ACC112 (cell line): ENCODE measurements at regions not wholly inside any gene's neighbourhood (a gene's known extent, or its start where the extent isn't known, plus 50 kb on each side); places are given as distances from the start of the nearest gene placed in this dataset.

Experiments used
- H2AFZ ChIP-seq: fragments of 200-600 bp; sonication (generic); one replicate; pipeline ENCODE4 v1.6.0; 2017; ENCODE audit warnings: antibody characterized with exemption, low read length; ENCODE audit not compliant: unreplicated experiment
- H3K27ac ChIP-seq: fragments of 200-600 bp; sonication (generic); 2 replicates; pipeline ENCODE4 v1.5.1; 2014; ENCODE audit warnings: low read depth, mild to moderate bottlenecking, antibody characterized with exemption, low read length, moderate library complexity
- H3K27me3 ChIP-seq: fragments of 200-600 bp; sonication (generic); 2 replicates; pipeline ENCODE4 v1.6.1; 2014; ENCODE audit warnings: mild to moderate bottlenecking, antibody characterized with exemption, low read length, moderate library complexity, mixed read lengths; ENCODE audit not compliant: insufficient read depth
- H3K36me3 ChIP-seq: fragments of 200-600 bp; sonication (generic); 2 replicates; pipeline ENCODE4 v1.6.1; 2016; ENCODE audit warnings: mild to moderate bottlenecking, antibody characterized with exemption, low read length, moderate library complexity, mixed read lengths; ENCODE audit not compliant: insufficient read depth
- H3K4me1 ChIP-seq: fragments of 200-600 bp; sonication (generic); one replicate; pipeline ENCODE4 v1.6.1; 2016; ENCODE audit warnings: low read length, mixed read lengths; ENCODE audit not compliant: insufficient read depth, unreplicated experiment, control insufficient read depth
- H3K4me3 ChIP-seq: fragments of 200-600 bp; sonication (generic); 2 replicates; pipeline ENCODE4 v1.5.1; 2014; ENCODE audit warnings: mild to moderate bottlenecking, low read depth, low read length
- H3K79me2 ChIP-seq: fragments of 200-600 bp; sonication (generic); one replicate; pipeline ENCODE4 v1.6.0; 2016; ENCODE audit warnings: low read length; ENCODE audit not compliant: control insufficient read depth, unreplicated experiment, insufficient read depth

- Histone ChIP-seq H2AFZ (no peak overlapping the region), H3K27ac (peak overlapping the region; percentile 77; the same call in 1 of the 2 replicates), H3K4me3 (no peak overlapping the region), H3K79me2 (peaks cover 93% of the 10 kb centered on the region), H3K4me1 (peaks cover 90% of the 10 kb centered on the region), H3K27me3 (no peaks in the 10 kb centered on the region), H3K36me3 (no peaks in the 10 kb centered on the region)
Observed at GRCh38 chr17:77383613-77384608, 243.1 kb downstream of the SEC14L1 start.

DNA sequence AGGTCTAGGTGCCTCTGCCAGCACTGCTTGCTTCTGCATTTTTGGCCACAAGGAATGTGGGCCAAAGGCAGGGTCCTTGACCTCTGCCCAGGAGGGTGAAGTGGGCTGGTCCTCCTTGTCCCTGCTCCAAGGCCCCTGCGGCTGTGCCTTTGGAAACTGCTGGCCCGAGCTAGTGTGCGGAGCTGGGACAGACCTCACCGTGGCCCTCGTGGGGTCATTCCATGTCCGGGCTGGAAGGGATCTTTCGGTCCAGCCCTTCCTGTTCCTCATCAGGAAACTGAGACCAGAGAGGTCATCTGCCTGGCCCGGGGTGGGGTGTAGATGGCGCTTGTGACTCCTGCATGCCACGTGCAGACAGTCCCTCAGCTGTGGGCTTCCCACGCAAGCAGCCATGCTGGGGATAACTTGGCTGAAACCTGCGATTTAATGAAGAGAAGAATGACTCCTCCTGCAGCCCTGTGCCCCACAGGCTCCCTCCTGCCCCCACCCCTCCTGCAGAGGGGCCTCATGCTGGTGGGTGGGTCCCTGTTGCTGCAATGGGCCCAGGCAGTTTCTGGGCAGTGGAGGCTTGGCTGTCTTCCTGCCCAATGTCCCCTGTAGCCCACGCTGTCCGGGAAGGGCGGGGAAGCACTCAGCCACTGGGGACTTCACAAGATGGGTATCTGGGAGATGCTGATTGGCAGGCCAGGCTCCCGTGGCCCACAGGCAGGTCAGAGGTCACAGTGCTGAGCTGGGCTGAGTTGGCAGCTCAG, 245.2 kb downstream of the SEC14L1 start:
- peaks cover 90% of the 10 kb centered on the region for H3K79me2 ChIP-seq
- H3K36me3 ChIP-seq, result no peaks in the 10 kb centered on the region
- no peak overlapping the region for H2AFZ ChIP-seq
- peak overlapping the region; percentile 77 for H3K27ac ChIP-seq
- H3K4me1 ChIP-seq, result peaks cover 88% of the 10 kb centered on the region
- H3K4me3 ChIP-seq, result peak overlapping the region; percentile 36; the same call in 1 of the 2 replicates
- H3K27me3 ChIP-seq, result no peaks in the 10 kb centered on the region

- Histone ChIP-seq H3K4me3 (no peak overlapping the region), H3K27me3 (no peaks in the 10 kb centered on the region), H2AFZ (no peak overlapping the region), H3K4me1 (peaks cover 88% of the 10 kb centered on the region), H3K79me2 (peaks cover 88% of the 10 kb centered on the region), H3K27ac (peak overlapping the region; percentile 77), H3K36me3 (no peaks in the 10 kb centered on the region)
Observed at GRCh38 chr17:77386502-77387192, 245.9 kb downstream of the SEC14L1 start.

DNA sequence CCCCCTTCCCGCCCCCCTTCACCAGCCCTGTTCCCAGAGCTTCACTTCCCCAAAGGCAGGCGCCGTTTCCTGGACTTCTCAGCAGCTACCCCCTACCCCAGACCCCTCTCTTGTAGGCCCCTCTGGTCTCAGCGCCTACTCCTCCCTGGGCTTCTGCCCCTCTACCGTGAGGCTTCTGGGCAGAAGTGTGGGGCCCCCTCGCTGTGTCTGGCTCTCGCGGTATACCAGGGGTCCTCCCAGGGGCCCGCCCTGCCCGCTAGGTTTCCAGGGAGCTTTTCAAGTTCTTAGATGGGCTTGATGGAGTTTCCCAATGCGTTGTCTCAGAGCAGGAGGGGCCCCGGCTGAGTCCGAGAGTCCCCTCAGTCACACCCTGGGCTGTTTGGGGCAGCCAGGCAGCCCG, 247.1 kb downstream of the SEC14L1 start:
- Histone ChIP-seq H3K79me2 (peaks cover 84% of the 10 kb centered on the region), H3K27ac (peak overlapping the region; percentile 63), H3K4me1 (peaks cover 91% of the 10 kb centered on the region)

GRCh38 chr17:77388384-77389306, 247.9 kb downstream of the SEC14L1 start:
- Histone ChIP-seq H3K27ac (peak overlapping the region; percentile 63), H2AFZ (no peak overlapping the region), H3K4me1 (peaks cover 90% of the 10 kb centered on the region), H3K79me2 (peaks cover 84% of the 10 kb centered on the region), H3K4me3 (no peak overlapping the region), H3K36me3 (no peaks in the 10 kb centered on the region), H3K27me3 (no peaks in the 10 kb centered on the region)

More for the DNA sequence above, 247.1 kb downstream of the SEC14L1 start:
- H3K4me3 ChIP-seq, result no peak overlapping the region
- no peaks in the 10 kb centered on the region for H3K27me3 ChIP-seq
- no peaks in the 10 kb centered on the region for H3K36me3 ChIP-seq
- no peak overlapping the region for H2AFZ ChIP-seq

GRCh38 chr17:77390870-77391269, 250.1 kb downstream of the SEC14L1 start:
- no peaks in the 10 kb centered on the region for H3K27me3 ChIP-seq
- H3K36me3 ChIP-seq, result no peaks in the 10 kb centered on the region
- peaks cover 86% of the 10 kb centered on the region for H3K79me2 ChIP-seq
- H2AFZ ChIP-seq, result no peak overlapping the region
- peaks cover 79% of the 10 kb centered on the region for H3K4me1 ChIP-seq
- H3K4me3 ChIP-seq, result no peak overlapping the region
- peak overlapping the region; percentile 92 for H3K27ac ChIP-seq

DNA sequence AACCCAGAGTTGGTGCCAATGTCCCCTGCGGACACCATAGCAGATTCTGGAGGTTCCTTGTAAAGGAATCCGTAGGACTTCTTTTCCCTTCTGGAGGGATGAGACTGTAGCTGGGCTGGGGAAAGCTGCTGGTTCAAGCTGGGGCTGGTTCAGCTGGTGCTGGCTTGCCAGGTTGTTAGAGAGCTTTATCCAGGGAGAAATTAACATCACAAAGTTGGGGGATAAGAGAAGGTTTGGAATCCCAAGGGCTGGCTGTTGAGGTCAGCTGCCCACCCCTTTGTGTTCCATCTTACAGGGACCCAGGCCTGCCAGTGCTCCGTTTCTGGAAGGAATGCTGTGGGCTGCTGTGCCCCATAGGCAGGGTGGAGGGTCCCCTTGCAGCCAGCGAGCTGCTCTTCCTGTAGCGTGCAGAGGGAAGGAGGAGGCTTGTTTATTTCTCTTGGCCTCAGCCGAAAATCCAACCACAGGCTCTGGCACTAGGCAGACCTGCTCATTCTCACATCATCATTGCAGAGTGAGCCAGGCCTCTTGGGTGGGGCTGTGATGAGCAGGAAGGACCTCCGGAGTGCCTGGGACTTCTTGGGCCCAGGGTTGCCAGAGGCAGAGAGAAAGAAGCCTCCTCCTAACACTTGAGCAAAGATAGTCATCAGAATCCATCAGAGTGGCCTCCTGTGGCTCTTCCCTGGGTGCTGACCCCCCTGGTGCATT, 251.1 kb downstream of the SEC14L1 start:
- Histone ChIP-seq H3K36me3 (no peaks in the 10 kb centered on the region), H3K4me1 (peaks cover 69% of the 10 kb centered on the region), H3K27me3 (no peaks in the 10 kb centered on the region), H2AFZ (no peak overlapping the region), H3K27ac (peak overlapping the region; percentile 92), H3K79me2 (peaks cover 86% of the 10 kb centered on the region), H3K4me3 (peak overlapping the region; percentile 32; the same call in 1 of the 2 replicates)

DNA sequence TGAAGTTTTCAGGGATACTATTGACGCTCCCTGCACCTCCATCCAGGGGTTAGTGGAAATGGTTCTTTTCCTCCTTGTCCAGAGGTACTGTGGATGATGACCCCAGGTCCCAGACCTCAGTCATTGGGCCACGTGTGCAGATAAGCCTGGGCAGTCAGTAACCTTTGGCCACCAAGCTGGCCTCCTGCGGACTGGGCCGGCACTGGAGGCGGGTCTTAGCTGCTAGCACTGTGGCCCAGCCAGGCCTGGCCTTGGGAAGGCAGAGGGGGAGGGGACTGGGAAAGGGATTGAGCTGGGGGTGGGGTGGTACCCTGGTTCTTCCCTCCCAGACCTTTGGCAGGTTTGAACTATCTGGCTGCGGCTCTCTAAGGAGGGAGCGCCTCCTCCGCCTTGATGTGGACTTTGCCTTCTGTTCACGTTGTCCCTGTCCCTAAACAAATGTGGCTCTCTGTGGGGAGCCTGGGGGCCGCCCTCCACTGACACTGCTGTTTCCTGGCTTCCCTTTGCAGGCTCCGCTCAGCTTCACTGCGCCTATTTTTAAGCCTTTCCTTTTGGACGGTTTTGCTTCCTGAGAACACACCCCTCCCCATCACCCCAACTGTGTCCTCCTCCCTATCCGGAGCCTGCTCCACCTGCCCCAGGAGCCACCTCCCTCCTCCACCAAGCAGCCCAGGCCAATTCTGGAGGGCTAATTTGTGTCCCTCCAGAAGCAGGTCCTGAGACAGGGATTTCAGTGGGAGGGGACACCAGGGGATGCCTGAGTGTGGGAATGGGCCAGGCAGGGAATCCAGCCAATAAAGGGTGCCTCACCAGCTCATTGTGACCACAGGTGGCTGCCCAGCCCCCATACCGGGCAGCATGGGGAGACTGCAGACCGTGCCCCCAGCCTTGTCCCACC, 251.9 kb downstream of the SEC14L1 start:
- H3K36me3 ChIP-seq, result no peaks in the 10 kb centered on the region; the same call in 1 of the 2 replicates
- peak overlapping the region; percentile 20; the same call in 1 of the 2 replicates for H3K4me3 ChIP-seq
- H3K27me3 ChIP-seq, result no peaks in the 10 kb centered on the region
- peak overlapping the region; percentile 92 for H3K27ac ChIP-seq
- H3K79me2 ChIP-seq, result peaks cover 86% of the 10 kb centered on the region
- no peak overlapping the region for H2AFZ ChIP-seq
- H3K4me1 ChIP-seq, result peaks cover 64% of the 10 kb centered on the region
